H1 (cell line): ENCODE measurements at regions not wholly inside any gene's neighbourhood (a gene's known extent, or its start where the extent isn't known, plus 50 kb on each side); places are given as distances from the start of the nearest gene placed in this dataset.

ENCODE experiments used
- CBX5 ChIP-seq: fragments of 300-800, 300-1000 bp; sonication (generic); IDR thresholded peaks from 2 replicates; pipeline ENCODE4 v1.7.1; 2016; ENCODE audit warnings: antibody characterized with exemption, low read length, low read depth
- CBX8 ChIP-seq: fragments of 300-800, 300-1000 bp; sonication (generic); IDR thresholded peaks from 2 replicates; pipeline ENCODE4 v1.7.1; 2016; ENCODE audit warnings: low read depth, low read length, borderline replicate concordance
- CTBP2 ChIP-seq: IDR thresholded peaks from 2 replicates; pipeline ENCODE4 v1.7.0; 2011; ENCODE audit warnings: borderline replicate concordance, mild to moderate bottlenecking, moderate library complexity, mixed read lengths, low read length; ENCODE audit not compliant: insufficient read depth, insufficient read length
- TBP ChIP-seq: IDR thresholded peaks from 2 replicates; pipeline ENCODE4 v1.6.1; 2011; ENCODE audit warnings: low read depth, low read length, improper control_type of control experiment
- YY1 ChIP-seq: IDR thresholded peaks from 2 replicates; pipeline ENCODE4 v1.6.1; 2011; ENCODE audit warnings: low read depth, mild to moderate bottlenecking, low read length

DNA sequence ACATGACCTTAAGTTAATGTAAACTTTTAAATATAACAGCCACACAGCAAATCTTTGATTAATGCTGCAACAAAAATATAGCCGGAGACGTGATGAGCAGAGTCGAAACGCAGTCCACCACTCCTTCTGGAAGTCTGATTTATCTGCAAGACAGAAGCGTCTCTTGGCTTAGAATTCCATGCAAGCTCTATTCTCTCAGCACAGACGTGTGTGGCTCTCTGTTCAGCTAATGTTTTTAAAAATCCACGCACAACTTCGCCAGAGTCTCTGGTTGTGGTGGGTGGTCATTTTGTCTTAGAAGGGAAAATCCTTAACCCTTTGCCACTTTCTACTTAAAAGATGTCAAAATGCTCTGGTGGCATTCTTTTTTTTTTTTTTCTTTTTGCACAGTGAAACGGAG, 438.0 kb upstream of the MGMT start (continued):
- no peak for TF ChIP-seq CBX5
- no peak for TF ChIP-seq CTBP2
- TF ChIP-seq TBP: no peak
- TF ChIP-seq YY1: no peak
- TF ChIP-seq CBX8: no peak
